GM12864 (cell line): ENCODE measurements at regions not wholly inside any gene's neighbourhood (a gene's known extent, or its start where the extent isn't known, plus 50 kb on each side); places are given as distances from the start of the nearest gene placed in this dataset.

ENCODE experiments used
- DNase-seq: peaks from one replicate; pipeline ENCODE4 v3.0.0-alpha.2; 2011; ENCODE audit warnings: low read depth
- H3K4me3 ChIP-seq: 2 replicates; pipeline ENCODE4 v1.5.1; 2011; ENCODE audit warnings: mild to moderate bottlenecking, low read depth, low read length, control low read depth
- CTCF ChIP-seq: IDR thresholded peaks from 2 replicates; pipeline ENCODE4 v1.5.1; 2011; ENCODE audit warnings: low read depth, mild to moderate bottlenecking, moderate library complexity, low read length, control low read depth, inconsistent platforms; ENCODE audit errors: missing control alignments

GRCh38 chr3:150254309-150254708 is 153.8 kb upstream of the TSC22D2 start:
- DNase-seq: no peak
- no peak overlapping the region for H3K4me3 ChIP-seq

GRCh38 chr3:150253622-150254021 is 154.5 kb upstream of the TSC22D2 start:
- TF ChIP-seq CTCF: no peak
- H3K4me3 ChIP-seq: no peak overlapping the region
- no peak for DNase-seq

More at GRCh38 chr3:150254309-150254708, 153.8 kb upstream of the TSC22D2 start:
- TF ChIP-seq CTCF: no peak

- no peak for TF ChIP-seq CTCF
- no peak overlapping the region for H3K4me3 ChIP-seq
- no peak for DNase-seq
Observed at GRCh38 chr3:150252462-150252861, 155.6 kb upstream of the TSC22D2 start.

- DNase-seq: no peak
- TF ChIP-seq CTCF: no peak
- no peak overlapping the region for H3K4me3 ChIP-seq
Observed at GRCh38 chr3:150251187-150252062, 156.7 kb upstream of the TSC22D2 start.

- no peak for TF ChIP-seq CTCF
- no peak overlapping the region for H3K4me3 ChIP-seq
- no peak for DNase-seq
Observed at GRCh38 chr3:150249779-150250470, 158.2 kb upstream of the TSC22D2 start.

GRCh38 chr3:150248888-150249681 is 159.0 kb upstream of the TSC22D2 start:
- H3K4me3 ChIP-seq: no peak overlapping the region
- DNase-seq: no peak
- no peak for TF ChIP-seq CTCF
